ENCODE measurements at regions not wholly inside any gene's neighbourhood (a gene's known extent, or its start where the extent isn't known, plus 50 kb on each side); places are given as distances from the start of the nearest gene placed in this dataset.

DNA sequence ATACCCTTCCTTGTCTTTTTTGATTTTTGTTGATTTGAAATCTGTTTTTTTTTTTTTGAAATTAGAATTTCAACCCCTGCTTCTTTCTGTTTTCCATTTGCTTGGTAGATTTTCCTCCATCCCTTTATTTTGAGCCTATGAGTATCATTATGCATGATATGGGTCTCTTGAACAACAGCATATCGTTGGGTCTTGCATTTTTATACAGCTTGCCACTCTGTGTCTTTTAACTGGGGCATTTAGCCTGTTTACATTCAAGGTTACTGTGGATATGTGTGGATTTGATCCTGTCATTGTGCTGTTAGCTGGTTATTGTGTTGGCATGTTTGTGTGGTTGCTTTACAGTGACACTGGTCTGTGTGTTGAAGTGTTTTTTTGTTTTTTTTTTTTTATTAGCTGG lies 99.7 kb upstream of the P3H2 start:
- TF ChIP-seq, protein P1, sequence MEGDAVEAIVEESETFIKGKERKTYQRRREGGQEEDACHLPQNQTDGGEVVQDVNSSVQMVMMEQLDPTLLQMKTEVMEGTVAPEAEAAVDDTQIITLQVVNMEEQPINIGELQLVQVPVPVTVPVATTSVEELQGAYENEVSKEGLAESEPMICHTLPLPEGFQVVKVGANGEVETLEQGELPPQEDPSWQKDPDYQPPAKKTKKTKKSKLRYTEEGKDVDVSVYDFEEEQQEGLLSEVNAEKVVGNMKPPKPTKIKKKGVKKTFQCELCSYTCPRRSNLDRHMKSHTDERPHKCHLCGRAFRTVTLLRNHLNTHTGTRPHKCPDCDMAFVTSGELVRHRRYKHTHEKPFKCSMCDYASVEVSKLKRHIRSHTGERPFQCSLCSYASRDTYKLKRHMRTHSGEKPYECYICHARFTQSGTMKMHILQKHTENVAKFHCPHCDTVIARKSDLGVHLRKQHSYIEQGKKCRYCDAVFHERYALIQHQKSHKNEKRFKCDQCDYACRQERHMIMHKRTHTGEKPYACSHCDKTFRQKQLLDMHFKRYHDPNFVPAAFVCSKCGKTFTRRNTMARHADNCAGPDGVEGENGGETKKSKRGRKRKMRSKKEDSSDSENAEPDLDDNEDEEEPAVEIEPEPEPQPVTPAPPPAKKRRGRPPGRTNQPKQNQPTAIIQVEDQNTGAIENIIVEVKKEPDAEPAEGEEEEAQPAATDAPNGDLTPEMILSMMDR (IDR thresholded peaks at IDR 0.05) = no peak
- TF ChIP-seq POLR2A (IDR thresholded peaks at IDR 0.05) = no peak
